GM12891 (cell line): ENCODE measurements at regions not wholly inside any gene's neighbourhood (a gene's known extent, or its start where the extent isn't known, plus 50 kb on each side); places are given as distances from the start of the nearest gene placed in this dataset.
"Not testable (repeated sequence)": the region's sequence is repeated elsewhere in the genome, so short reads cannot be mapped to it uniquely, and the experiment has no call there.

Experiments used
- DNase-seq: peaks from one replicate; pipeline ENCODE4 v3.0.0; 2011; ENCODE audit warnings: low spot score; ENCODE audit not compliant: insufficient read length
- FAIRE-seq: peaks from 2 replicates; lab custom pipeline; 2011; peaks lifted over from hg19 to GRCh38; lab: Jason Lieb, UNC
- PAX5 ChIP-seq: IDR thresholded peaks from 2 replicates; pipeline ENCODE4 v1.6.1; 2011; ENCODE audit warnings: low read length, moderate library complexity, mild to moderate bottlenecking; ENCODE audit not compliant: insufficient read depth, severe bottlenecking
- POLR2A ChIP-seq: IDR thresholded peaks from 2 replicates; pipeline ENCODE4 v1.6.1; 2011; ENCODE audit warnings: low read depth, low read length, control low read depth
- POLR2AphosphoS5 ChIP-seq: IDR thresholded peaks from 2 replicates; pipeline ENCODE4 v1.6.1; 2011; ENCODE audit warnings: low read depth, low read length, control low read depth
- POU2F2 ChIP-seq: IDR thresholded peaks from 2 replicates; pipeline ENCODE4 v1.6.1; 2011; ENCODE audit warnings: low read depth, mild to moderate bottlenecking, control low read depth, low read length, moderate library complexity
- SPI1 ChIP-seq: IDR thresholded peaks from 2 replicates; pipeline ENCODE4 v1.6.1; 2011; ENCODE audit warnings: low read depth, low read length, control low read depth
- TAF1 ChIP-seq: IDR thresholded peaks from 2 replicates; pipeline ENCODE4 v1.6.1; 2011; ENCODE audit warnings: low read depth, low read length, control low read depth

GRCh38 chr2:155904720-155905119, 427.8 kb downstream of the NR4A2 start:
- TF ChIP-seq POLR2A (no peak), POU2F2 (no peak), PAX5 (no peak), SPI1 (no peak), TAF1 (no peak), POLR2AphosphoS5 (no peak)
- DNase-seq = no peak
- FAIRE-seq = no peak

GRCh38 chr2:155902635-155903034, 429.9 kb downstream of the NR4A2 start:
- TF ChIP-seq POLR2AphosphoS5 (no peak), POLR2A (no peak), SPI1 (no peak), TAF1 (no peak), PAX5 (no peak)
- DNase-seq (no peak), FAIRE-seq (no peak)

GRCh38 chr2:155895016-155895415, 437.5 kb downstream of the NR4A2 start:
- DNase-seq = no peak
- FAIRE-seq = no peak
- TF ChIP-seq TAF1 (no peak), POLR2AphosphoS5 (no peak), PAX5 (no peak), SPI1 (no peak), POU2F2 (no peak), POLR2A (no peak)

- FAIRE-seq, DNase-seq: not testable (repeated sequence)
These were observed 452.1 kb downstream of the NR4A2 start for GRCh38 chr2:155880382-155880781.

GRCh38 chr2:155879900-155880299, 452.6 kb downstream of the NR4A2 start:
- not testable (repeated sequence) for FAIRE-seq, DNase-seq

GRCh38 chr2:155872396-155872795, 460.1 kb downstream of the NR4A2 start:
- TF ChIP-seq POLR2A (no peak), SPI1 (no peak), TAF1 (no peak), PAX5 (no peak), POU2F2 (no peak), POLR2AphosphoS5 (no peak)
- FAIRE-seq (no peak), DNase-seq (no peak)

- FAIRE-seq = no peak
- TF ChIP-seq PAX5 (no peak), POU2F2 (no peak), TAF1 (no peak), SPI1 (no peak)
- no peak for DNase-seq
These were observed 460.6 kb downstream of the NR4A2 start for GRCh38 chr2:155871940-155872339.

- DNase-seq = no peak
- TF ChIP-seq POLR2A = no peak
- TF ChIP-seq SPI1 = no peak
- TF ChIP-seq POU2F2 = no peak
- TF ChIP-seq POLR2AphosphoS5 = no peak
- TF ChIP-seq TAF1 = no peak
- no peak for TF ChIP-seq PAX5
- FAIRE-seq = no peak
These were observed 465.0 kb downstream of the NR4A2 start for GRCh38 chr2:155867564-155867963.

- TF ChIP-seq PAX5 = no peak
- no peak for TF ChIP-seq SPI1
- TF ChIP-seq POU2F2 = no peak
- TF ChIP-seq POLR2A = no peak
- TF ChIP-seq POLR2AphosphoS5 = no peak
- no peak for TF ChIP-seq TAF1
- DNase-seq (no peak), FAIRE-seq (no peak)
These were observed 466.0 kb downstream of the NR4A2 start for GRCh38 chr2:155866477-155866876.

GRCh38 chr2:155852156-155852555, 480.4 kb downstream of the NR4A2 start:
- no peak for TF ChIP-seq PAX5
- no peak for TF ChIP-seq POU2F2
- TF ChIP-seq POLR2A = no peak
- no peak for TF ChIP-seq SPI1
- TF ChIP-seq POLR2AphosphoS5 = no peak
- TF ChIP-seq TAF1 = no peak
- FAIRE-seq (no peak), DNase-seq (no peak)

GRCh38 chr2:155846259-155846658, 486.3 kb downstream of the NR4A2 start:
- no peak for TF ChIP-seq SPI1
- TF ChIP-seq POU2F2 = no peak
- no peak for TF ChIP-seq PAX5
- FAIRE-seq = no peak

GRCh38 chr2:155844461-155844860, 488.1 kb downstream of the NR4A2 start:
- DNase-seq (no peak), FAIRE-seq (no peak)
- no peak for TF ChIP-seq POLR2A
- TF ChIP-seq SPI1 = no peak
- TF ChIP-seq POLR2AphosphoS5 = no peak
- TF ChIP-seq POU2F2 = no peak
- TF ChIP-seq PAX5 = no peak
- no peak for TF ChIP-seq TAF1

More at GRCh38 chr2:155846259-155846658, 486.3 kb downstream of the NR4A2 start:
- no peak for DNase-seq
